T-helper 9 cell (primary cell): ENCODE measurements at regions not wholly inside any gene's neighbourhood (a gene's known extent, or its start where the extent isn't known, plus 50 kb on each side); places are given as distances from the start of the nearest gene placed in this dataset.
"Not testable (repeated sequence)": the region's sequence is repeated elsewhere in the genome, so short reads cannot be mapped to it uniquely, and the experiment has no call there.

Experiments used
- DNase-seq: peaks from one replicate; pipeline ENCODE4 v3.0.0-alpha.2; 2020

- no peak for DNase-seq
Measured at GRCh38 chr20:51305316-51306052, 237.0 kb downstream of the NFATC2 start.

GRCh38 chr20:51303731-51304670 is 238.5 kb downstream of the NFATC2 start:
- no peak for DNase-seq

GRCh38 chr20:51301026-51301425 is 241.5 kb downstream of the NFATC2 start:
- no peak for DNase-seq

DNA sequence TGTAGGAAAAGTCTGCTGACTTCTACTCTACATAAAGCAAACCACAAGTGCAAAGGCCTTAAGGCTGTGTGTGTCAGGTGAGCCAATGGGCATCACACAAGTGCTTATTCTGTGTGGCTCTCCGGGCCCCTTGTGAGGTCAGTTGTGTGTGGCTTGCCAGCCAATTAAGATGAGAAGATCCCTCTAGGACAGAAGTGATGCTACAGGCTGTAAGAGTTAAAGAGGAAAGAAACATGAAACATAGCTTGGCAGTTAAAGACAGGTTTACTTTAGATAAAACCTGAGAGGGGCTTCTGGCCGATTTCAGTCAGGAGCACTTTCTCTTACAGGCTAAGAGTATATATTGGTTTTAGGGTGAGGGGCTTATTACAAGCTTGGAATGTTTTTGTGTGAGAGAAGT is 242.4 kb downstream of the NFATC2 start:
- no peak for DNase-seq

- no peak for DNase-seq
Measured at GRCh38 chr20:51299413-51299812, 243.1 kb downstream of the NFATC2 start.

DNA sequence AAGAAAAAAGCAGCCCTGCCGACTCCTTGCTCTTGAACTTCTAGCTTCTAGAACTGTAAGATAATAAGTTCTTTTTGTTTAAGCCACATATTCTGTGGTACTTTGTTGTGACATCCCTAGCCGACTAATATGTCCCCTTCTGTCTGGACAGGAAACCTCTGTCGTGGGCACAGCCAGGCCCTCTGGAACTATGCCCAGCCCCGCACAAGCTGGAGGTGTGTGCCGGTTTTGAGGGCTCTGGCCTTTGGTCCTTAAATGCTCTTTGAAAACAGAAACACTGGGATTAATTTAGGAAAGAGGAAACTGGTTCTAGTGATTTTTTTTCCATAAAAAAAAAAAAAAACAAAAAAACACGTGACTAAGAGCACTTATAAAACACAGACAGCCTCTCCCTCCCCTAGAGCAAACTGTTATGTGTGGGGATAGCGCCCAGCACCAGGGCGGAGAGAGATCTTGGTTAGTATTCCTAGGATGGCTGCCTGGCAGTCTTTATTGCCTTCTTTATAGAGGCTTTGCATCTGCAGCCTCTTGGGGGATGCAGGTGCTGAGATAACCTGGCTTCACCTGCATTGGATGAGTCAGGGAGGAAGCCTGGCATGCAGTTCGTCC is 244.3 kb downstream of the NFATC2 start:
- no peak for DNase-seq

GRCh38 chr20:51287628-51288413 is 254.7 kb downstream of the NFATC2 start:
- DNase-seq: no peak

DNA sequence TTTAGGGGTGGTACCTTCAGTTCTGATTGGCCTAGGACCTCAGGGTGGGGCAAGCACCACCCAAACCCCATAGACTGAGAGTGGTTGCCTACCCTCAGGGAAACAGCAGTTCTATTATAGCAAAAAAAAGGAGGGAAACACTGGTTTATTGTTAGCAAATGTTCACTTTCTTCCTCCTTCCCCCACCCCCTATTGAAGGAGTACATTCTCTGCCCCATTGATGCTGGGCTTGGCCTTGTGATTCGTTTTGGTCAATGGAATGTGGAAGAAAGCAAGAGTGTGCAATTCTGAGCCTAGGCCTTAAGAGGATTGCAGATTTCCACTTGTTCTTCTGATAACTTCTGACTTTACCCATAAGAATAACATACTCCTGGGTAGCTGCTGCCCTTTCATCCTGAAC is 255.8 kb downstream of the NFATC2 start:
- DNase-seq: no peak

- DNase-seq: no peak
Measured at GRCh38 chr20:51285684-51286083, 256.8 kb downstream of the NFATC2 start.

- DNase-seq: no peak
Measured at GRCh38 chr20:51284871-51285270, 257.6 kb downstream of the NFATC2 start.

GRCh38 chr20:51284176-51284575 is 258.3 kb downstream of the NFATC2 start:
- DNase-seq: no peak

DNA sequence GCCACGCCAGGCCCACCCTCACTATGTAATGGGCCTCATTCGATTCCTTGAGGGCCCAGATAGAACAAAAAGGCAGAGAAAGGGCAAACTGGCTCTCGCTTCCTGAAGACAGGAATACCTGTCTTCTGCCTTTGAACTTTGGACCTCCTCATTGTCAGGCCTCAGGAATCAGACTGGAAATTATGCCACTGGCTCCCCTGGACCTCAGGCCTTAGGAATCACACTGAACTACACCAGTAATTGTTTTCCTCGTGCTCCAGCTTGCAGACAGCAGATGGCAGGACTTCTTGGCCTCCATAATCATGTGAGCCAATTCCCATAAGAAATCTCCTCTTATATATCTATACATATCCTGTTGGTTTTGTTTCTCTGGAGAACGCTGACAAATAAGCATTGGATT is 258.6 kb upstream of the KCNG1 start:
- no peak for DNase-seq

GRCh38 chr20:51280047-51280446 is 257.1 kb upstream of the KCNG1 start:
- DNase-seq: no peak

- DNase-seq: no peak
Measured at GRCh38 chr20:51277961-51278360, 255.1 kb upstream of the KCNG1 start.

DNA sequence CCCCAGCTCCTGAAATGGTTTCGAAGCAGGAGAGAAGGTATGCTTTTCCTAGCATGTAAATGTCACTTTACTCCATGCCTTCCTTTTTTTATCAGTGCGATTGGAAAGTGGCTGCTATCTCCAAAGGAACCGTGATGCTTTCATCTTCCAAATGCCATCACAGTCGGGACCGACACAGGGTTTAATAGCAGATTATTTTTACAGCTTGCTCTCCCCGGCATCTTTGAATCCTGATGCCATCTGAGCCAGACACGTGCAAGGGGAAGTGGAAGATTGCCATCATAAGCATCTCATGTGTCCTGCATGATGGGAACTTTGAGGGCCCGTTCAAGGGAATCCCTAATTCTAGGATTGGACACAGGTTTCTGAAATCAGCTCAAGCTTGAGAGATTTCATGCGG is 253.4 kb upstream of the KCNG1 start:
- DNase-seq: no peak

GRCh38 chr20:51275826-51276225 is 252.9 kb upstream of the KCNG1 start:
- DNase-seq: no peak

- DNase-seq: no peak
Measured at GRCh38 chr20:51275181-51275580, 252.3 kb upstream of the KCNG1 start.

DNA sequence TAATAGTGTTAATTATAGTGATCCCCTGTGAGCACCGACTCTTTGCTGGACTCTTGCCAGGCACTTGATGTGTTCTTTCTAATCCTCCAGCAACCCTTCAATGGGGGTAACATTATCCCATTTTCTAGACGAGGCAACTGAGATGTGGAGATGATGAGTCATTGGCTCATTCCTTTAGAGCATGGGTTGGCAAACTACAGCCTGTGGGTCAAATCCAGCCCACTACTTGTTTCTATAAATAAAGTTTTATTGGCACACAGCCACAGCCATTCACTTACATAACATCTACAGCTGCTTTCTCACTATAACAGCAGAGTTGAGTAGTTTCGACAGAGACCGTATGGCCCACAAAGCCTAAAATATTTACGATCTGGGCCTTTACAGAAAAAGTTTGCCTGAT is 249.5 kb upstream of the KCNG1 start:
- no peak for DNase-seq

DNA sequence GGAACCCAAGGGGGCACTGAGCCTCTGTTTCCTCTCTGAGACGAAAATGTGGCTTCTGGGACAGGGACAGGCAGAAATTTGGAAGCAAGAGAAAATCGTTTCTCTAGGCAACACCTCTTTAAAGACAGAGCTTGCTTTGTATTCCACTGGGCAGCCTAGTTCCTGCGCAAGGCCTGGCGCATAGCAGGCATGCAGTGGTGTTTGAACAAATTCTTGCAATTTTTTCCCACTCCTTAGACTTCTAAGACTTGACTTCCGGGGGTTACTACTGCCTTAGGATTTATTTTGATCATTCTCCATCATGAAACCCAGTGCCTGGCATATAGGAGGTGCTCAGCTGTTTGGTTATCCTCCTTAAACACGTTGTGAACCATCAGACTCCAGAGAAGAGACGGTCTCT is 249.0 kb upstream of the KCNG1 start:
- no peak for DNase-seq

DNA sequence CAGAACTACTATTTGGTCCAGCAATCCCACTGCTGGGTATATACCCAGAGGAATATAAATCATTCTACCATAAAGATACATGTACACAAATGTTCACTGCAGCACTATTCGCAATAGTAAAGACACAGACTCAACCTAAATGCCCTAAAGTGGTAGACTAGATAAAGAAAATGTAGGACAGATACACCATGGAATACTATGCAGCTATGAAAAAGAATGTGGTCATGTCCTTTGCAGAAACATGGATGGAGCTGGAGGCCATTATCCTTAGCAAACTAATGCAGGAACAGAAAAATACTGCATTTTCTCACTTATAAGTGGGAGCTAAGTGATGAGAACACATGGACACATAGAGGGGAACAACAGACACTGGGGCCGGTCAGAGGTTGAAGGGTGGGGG is 248.4 kb upstream of the KCNG1 start:
- DNase-seq: not testable (repeated sequence)

DNA sequence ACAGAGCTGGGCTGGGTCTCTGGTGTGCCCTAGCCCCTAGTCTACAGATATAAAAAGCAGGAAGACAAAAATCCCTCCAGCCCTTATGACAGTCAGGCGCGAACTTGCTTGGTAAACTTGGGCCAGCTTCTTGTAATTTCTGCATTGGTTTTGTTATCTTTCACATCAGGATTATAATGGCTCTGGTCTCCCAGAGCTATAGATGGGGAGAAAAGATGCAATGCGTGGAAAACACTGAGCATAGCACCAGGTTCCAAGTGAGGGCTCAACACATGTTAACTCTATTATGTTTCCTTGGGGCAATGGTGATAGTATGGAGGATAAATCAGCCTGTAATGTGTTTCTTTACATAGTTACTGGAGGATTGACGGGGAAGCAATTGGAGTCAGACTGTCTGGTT is 246.8 kb upstream of the KCNG1 start:
- DNase-seq: no peak

GRCh38 chr20:51267679-51268078 is 244.8 kb upstream of the KCNG1 start:
- no peak for DNase-seq

DNA sequence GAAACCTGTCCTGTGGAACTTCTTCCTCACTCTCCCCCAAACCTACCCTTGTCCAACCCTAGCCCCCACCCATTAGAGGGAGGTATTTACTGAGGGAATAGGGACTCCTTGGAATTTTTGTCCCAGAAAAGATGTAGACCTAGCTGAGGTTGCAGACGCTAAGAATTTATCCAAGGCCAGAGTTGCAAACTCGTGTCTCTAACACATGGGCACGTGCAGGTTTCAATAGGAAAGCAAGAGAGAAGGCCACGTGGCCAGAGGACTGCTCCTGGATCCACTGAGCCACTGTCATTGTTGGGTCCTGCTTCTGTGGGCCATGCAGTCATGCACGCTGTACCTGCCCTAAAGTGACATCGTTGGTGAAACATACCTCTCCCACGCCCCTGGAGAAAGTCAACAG is 243.4 kb upstream of the KCNG1 start:
- no peak for DNase-seq
